OCI-LY7 (cell line): ENCODE measurements at regions not wholly inside any gene's neighbourhood (a gene's known extent, or its start where the extent isn't known, plus 50 kb on each side); places are given as distances from the start of the nearest gene placed in this dataset.

ENCODE experiments used
- BruUV-seq: library from RNA; stranded (reverse); fragments of 400-500 nt; replicated peaks from 2 replicates; lab custom pipeline; 2021; lab: Mats Ljungman, UMichigan
- CTCF ChIA-PET: fragments of 300-600 bp; sonication (Branson Sonifier 250); formaldehyde crosslinking; loops from one replicate; lab custom pipeline; 2022; ENCODE audit warnings: antibody characterized with exemption; ENCODE audit not compliant: unreplicated experiment; lab: Charles Lee
- POLR2A ChIA-PET: fragments of 300-600 bp; sonication (Branson Sonifier 250); formaldehyde crosslinking; loops from one replicate; lab custom pipeline; 2022; ENCODE audit warnings: antibody characterized with exemption; lab: Charles Lee
- DNase-seq: peaks from one replicate; pipeline ENCODE4 v3.0.0-alpha.2; 2015; ENCODE audit warnings: low spot score
- H2AFZ ChIP-seq: fragments of 200-600 bp; sonication (generic), shearing (Covaris generic); 2 replicates; pipeline ENCODE4 v1.6.1; 2014; ENCODE audit warnings: mild to moderate bottlenecking, antibody characterized with exemption, low read length, moderate library complexity
- H3K27ac ChIP-seq: fragments of 200-600 bp; sonication (generic); 2 replicates; pipeline ENCODE4 v1.5.1; 2014; ENCODE audit warnings: mixed run types, low read depth, mild to moderate bottlenecking, moderate library complexity, low read length, inconsistent platforms; ENCODE audit not compliant: poor library complexity, severe bottlenecking
- H3K36me3 ChIP-seq: fragments of 200-600 bp; sonication (generic); 2 replicates; pipeline ENCODE4 v1.6.1; 2014; ENCODE audit warnings: mild to moderate bottlenecking, antibody characterized with exemption, low read length, moderate library complexity, mixed read lengths; ENCODE audit not compliant: insufficient read depth
- H3K4me1 ChIP-seq: fragments of 200-600 bp; sonication (generic); 2 replicates; pipeline ENCODE4 v1.5.1; 2014; ENCODE audit warnings: mild to moderate bottlenecking, low read length; ENCODE audit not compliant: insufficient read depth, poor library complexity, severe bottlenecking
- H3K4me2 ChIP-seq: fragments of 200-600 bp; sonication (generic); 2 replicates; pipeline ENCODE4 v1.6.1; 2014; ENCODE audit warnings: mild to moderate bottlenecking, low read length
- H3K4me3 ChIP-seq: fragments of 200-600 bp; sonication (generic); 2 replicates; pipeline ENCODE4 v1.5.1; 2014; ENCODE audit warnings: mild to moderate bottlenecking, low read depth, low read length; ENCODE audit not compliant: poor library complexity, severe bottlenecking
- H3K79me2 ChIP-seq: fragments of 200-600 bp; sonication (generic); 2 replicates; pipeline ENCODE4 v1.6.1; 2016; ENCODE audit warnings: low read depth, mild to moderate bottlenecking, low read length, moderate library complexity, mixed read lengths; ENCODE audit not compliant: insufficient read depth
- H3K9me2 ChIP-seq: fragments of 200-600 bp; sonication (generic); 2 replicates; pipeline ENCODE4 v1.6.1; 2016; ENCODE audit warnings: mild to moderate bottlenecking, low read length, mixed read lengths; ENCODE audit not compliant: insufficient read depth
- H3K9me3 ChIP-seq: fragments of 200-600 bp; sonication (generic); 2 replicates; pipeline ENCODE4 v1.6.1; 2014; ENCODE audit warnings: mild to moderate bottlenecking, mixed run types, low read length, mixed read lengths
- H4K20me1 ChIP-seq: fragments of 200-600 bp; sonication (generic); 2 replicates; pipeline ENCODE4 v1.6.1; 2014; ENCODE audit warnings: mild to moderate bottlenecking, antibody characterized with exemption, low read length, moderate library complexity, mixed read lengths; ENCODE audit not compliant: insufficient read depth
- EZH2phosphoT487 ChIP-seq: fragments of 200-600 bp; sonication (generic); IDR thresholded peaks from 2 replicates; pipeline ENCODE4 v1.6.1; 2018; ENCODE audit warnings: low read depth, borderline replicate concordance, mild to moderate bottlenecking, mixed run types, antibody characterized with exemption, low read length, moderate library complexity, mixed read lengths
- intact Hi-C: fragments of 100-400 bp; cut with micrococcal nuclease; formaldehyde crosslinking; loops from one replicate; pipeline ENCODE4 v1.10.0; 2022; ENCODE audit not compliant: unreplicated experiment
- TF ChIP-seq, protein P1 (sequence below): fragments of 200-600 bp; sonication (generic); conservative IDR thresholded peaks from 2 replicates; pipeline ENCODE4 v1.5.1; 2014; ENCODE audit warnings: mild to moderate bottlenecking, antibody characterized with exemption, low read length, moderate library complexity, mixed read lengths

DNA sequence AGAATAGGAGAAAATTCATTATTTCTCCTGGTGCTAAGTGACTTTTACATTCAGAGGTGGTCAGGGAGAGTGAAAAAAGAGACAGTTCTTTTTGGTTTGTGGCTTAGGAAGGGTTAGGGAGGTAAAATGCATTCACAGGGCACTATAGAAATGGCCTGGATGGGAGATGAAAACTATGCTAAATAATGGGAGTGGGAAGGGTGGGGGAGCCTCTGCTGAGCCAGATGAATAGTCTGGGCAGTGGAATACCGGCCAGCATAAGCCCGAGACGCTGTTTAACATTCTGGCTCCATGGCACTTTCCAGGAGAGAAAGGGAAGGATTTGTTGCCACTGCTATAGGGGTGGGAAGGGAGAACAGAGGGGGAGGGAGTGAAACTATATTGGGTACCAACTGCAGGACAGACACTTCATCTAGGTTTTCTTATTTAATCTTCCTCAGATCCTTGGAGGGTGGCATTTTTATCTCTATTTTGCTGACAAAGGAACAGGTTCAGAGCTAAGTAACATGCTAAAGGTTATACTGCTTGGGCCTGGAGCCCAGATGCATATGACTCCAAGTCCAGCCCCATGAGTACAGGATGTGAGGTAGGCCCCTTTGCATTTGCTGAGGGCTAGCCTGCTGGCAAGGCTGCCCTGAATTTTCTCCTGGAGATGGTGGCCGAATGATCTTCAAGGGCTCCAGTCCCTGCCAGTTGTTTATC is 372.4 kb downstream of the CCSER2 start:
- no peak overlapping the region for H3K27ac ChIP-seq
- ChIA-PET POLR2A (no interaction called here), CTCF (no interaction called here)
- H2AFZ ChIP-seq: no peak overlapping the region
- no peak overlapping the region for H3K4me2 ChIP-seq
- H3K4me3 ChIP-seq: no peak overlapping the region
- no peaks in the 10 kb centered on the region for H3K36me3 ChIP-seq
- no peaks in the 10 kb centered on the region for H3K79me2 ChIP-seq
- BruUV-seq: no TSS peak
- TF ChIP-seq, protein P1, sequence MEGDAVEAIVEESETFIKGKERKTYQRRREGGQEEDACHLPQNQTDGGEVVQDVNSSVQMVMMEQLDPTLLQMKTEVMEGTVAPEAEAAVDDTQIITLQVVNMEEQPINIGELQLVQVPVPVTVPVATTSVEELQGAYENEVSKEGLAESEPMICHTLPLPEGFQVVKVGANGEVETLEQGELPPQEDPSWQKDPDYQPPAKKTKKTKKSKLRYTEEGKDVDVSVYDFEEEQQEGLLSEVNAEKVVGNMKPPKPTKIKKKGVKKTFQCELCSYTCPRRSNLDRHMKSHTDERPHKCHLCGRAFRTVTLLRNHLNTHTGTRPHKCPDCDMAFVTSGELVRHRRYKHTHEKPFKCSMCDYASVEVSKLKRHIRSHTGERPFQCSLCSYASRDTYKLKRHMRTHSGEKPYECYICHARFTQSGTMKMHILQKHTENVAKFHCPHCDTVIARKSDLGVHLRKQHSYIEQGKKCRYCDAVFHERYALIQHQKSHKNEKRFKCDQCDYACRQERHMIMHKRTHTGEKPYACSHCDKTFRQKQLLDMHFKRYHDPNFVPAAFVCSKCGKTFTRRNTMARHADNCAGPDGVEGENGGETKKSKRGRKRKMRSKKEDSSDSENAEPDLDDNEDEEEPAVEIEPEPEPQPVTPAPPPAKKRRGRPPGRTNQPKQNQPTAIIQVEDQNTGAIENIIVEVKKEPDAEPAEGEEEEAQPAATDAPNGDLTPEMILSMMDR: no peak
- no peak for TF ChIP-seq EZH2phosphoT487
- no peaks in the 10 kb centered on the region for H4K20me1 ChIP-seq
- DNase-seq: no peak
- H3K9me2 ChIP-seq: no peaks in the 10 kb centered on the region
- intact Hi-C loops: no loop called here
- H3K4me1 ChIP-seq: no peaks in the 10 kb centered on the region
- no peaks in the 10 kb centered on the region for H3K9me3 ChIP-seq

DNA sequence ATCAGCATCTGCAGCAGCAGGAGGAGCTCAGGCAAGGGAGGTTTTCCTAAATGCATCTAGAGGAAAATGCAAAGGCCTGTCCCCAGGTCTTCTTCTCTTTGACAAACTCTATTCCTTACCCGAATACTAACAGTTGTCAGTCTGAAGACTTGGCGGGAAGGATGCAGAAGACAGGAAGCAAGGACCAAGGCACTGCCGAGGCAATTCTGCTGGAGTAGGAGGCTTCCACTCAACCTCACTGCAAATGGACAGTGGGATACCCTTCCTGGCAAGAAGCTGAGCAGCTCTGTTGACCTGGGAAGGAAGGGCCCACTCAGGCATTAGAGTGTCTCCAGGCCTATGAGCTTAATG is 373.0 kb downstream of the CCSER2 start:
- H3K27ac ChIP-seq: no peak overlapping the region
- CTCF ChIA-PET: no interaction called here
- no TSS peak for BruUV-seq

DNA sequence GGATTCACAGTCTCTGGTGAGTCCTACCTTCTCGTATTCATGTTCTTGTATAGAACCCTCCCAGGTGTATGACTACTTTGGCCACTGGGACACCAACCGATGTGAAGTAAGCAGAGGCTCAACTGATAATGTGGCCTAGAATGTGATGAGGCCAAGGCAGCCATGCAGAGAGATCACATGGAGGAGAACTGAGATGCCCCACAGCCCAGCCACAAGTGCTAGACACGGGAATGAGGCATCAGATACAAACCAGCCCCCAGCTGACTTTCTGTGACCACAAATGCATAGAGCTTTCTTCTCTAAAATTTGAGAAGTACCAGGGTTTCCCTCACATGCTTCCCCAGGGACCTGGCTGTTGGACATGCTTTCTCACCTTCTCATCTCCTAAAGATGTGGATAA is 375.7 kb downstream of the CCSER2 start:
- TF ChIP-seq, protein P1: no peak
- no peak for TF ChIP-seq EZH2phosphoT487
- intact Hi-C loops: no loop called here
- Histone ChIP-seq H4K20me1 (no peaks in the 10 kb centered on the region), H3K4me2 (no peak overlapping the region), H3K9me3 (no peaks in the 10 kb centered on the region), H3K36me3 (no peaks in the 10 kb centered on the region), H2AFZ (no peak overlapping the region), H3K4me1 (no peaks in the 10 kb centered on the region), H3K27ac (no peak overlapping the region), H3K79me2 (no peaks in the 10 kb centered on the region), H3K4me3 (no peak overlapping the region), H3K9me2 (no peaks in the 10 kb centered on the region)
- no peak for DNase-seq
- ChIA-PET CTCF (no interaction called here), POLR2A (interaction anchor here (1.0 kb wide), 1 partner anchor 12 kb away, joined by 6 read pairs; no protein-coding TSS in a partner anchor)
- no TSS peak for BruUV-seq

More for the DNA sequence above, 373.0 kb downstream of the CCSER2 start:
- Histone ChIP-seq H4K20me1 (no peaks in the 10 kb centered on the region), H3K36me3 (no peaks in the 10 kb centered on the region), H3K4me1 (no peaks in the 10 kb centered on the region), H3K9me2 (no peaks in the 10 kb centered on the region), H3K79me2 (no peaks in the 10 kb centered on the region), H2AFZ (no peak overlapping the region), H3K9me3 (no peaks in the 10 kb centered on the region), H3K4me3 (no peak overlapping the region), H3K4me2 (no peak overlapping the region)
- TF ChIP-seq EZH2phosphoT487: no peak
- TF ChIP-seq, protein P1: no peak
- DNase-seq: no peak
- intact Hi-C loops: no loop called here
- POLR2A ChIA-PET: no interaction called here
